Forelimb muscle (tissue), 1 donor: ENCODE measurements at regions not wholly inside any gene's neighbourhood (a gene's known extent, or its start where the extent isn't known, plus 50 kb on each side); places are given as distances from the start of the nearest gene placed in this dataset.
"Not testable (repeated sequence)": the region's sequence is repeated elsewhere in the genome, so short reads cannot be mapped to it uniquely, and the experiment has no call there.

Source experiments
- DNase-seq: peaks from one replicate; pipeline ENCODE4 v3.0.0-alpha.2; 2013; ENCODE audit warnings: low read depth

DNA sequence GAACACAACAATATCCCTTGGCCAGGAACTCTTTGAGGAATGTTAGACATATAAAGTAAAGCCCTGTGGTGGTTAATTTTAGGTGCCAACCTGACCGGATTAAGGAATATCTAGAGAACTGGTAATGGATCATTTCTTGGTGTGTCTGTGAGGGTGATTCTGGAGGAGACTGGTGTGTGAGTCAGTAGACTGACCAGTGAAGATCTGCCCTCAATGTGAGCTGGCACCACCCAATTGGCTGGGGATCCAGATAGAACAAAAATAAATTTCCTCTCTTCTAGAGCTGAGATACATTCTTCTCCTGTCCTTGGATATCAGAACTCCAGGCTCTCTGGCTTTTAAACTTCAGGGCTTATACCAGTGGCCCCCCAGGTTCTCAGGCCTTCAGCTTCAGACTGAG lies 56.2 kb upstream of the TNPO1 start:
- DNase-seq = no peak

DNA sequence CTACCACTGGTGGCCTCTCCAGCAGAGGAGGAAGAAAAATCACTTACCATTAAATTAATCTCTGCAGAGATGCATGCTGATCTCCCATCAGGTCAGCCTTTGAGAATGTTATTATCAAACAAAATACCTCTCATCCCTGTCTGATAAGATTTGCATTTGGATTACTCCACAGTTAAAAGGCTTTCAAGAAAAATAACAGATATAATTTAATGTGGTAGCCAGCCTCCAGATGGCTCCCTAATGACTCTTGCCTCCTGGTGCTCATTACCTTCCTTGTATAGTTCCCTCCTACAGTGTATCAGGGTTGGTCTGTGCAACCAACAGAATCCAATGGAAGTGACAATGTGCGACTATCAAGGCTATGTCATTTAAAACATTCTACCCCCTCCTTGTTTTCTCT lies 63.6 kb upstream of the TNPO1 start:
- DNase-seq = no peak

- no peak for DNase-seq
Observed at GRCh38 chr5:72749362-72749997, 67.0 kb upstream of the TNPO1 start.

DNA sequence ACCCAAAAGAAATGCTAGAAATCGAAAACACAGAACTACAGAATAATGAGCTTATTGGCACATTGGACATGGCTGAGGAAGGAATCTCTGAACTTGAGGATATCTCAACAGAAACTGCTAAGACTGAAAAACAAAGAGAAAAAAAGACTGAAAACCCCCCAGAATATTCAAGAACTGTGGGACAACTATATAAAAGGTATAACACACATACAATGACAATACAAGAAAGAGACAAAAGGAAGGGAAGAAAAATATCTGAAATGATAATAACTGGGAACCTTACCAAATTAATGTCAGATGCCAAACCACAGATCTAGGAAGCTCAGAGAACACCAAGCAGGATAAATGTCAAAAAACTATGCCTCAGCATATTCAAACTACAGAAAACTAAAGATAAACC lies 68.6 kb upstream of the TNPO1 start:
- no peak for DNase-seq

GRCh38 chr5:72746736-72747135 lies 69.7 kb upstream of the TNPO1 start:
- no peak for DNase-seq

DNA sequence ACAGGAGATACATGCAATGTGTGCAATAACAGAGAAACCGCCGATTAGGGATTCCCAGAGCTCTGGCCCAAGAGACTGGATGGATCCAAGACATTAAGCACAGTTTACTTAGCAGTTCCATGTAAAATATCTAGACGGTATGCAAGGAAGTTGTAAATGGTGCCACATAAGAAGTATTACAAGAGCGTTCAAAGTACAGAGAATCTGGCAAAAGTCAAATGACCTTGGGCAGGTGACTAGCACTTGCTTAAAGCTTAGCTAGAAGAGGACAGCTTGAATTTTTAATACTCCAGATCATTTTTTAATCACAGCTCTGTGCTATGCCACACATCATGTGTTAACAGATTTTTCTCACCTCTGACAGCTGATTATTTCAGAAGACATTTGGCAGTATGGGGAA lies 72.3 kb upstream of the TNPO1 start:
- DNase-seq = no peak

DNA sequence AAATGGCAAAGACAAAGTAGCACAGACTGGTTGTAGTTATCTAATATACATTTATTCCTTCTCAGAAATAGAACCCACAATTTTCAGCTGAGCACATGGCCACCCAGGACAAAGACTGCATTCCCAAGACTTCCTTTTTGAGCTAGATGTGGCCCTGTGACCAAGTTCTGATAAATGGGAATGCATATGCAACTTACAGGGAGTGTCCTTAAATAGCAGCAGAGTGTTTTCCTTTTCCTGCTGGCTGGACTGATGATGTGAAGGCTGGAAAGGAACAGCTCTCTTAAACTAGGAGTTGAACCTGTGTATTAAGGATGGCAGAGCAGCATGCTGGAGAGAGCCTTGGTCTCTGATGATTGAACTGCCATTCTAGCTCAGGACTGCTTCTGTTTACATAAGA lies 74.7 kb upstream of the TNPO1 start:
- no peak for DNase-seq

DNA sequence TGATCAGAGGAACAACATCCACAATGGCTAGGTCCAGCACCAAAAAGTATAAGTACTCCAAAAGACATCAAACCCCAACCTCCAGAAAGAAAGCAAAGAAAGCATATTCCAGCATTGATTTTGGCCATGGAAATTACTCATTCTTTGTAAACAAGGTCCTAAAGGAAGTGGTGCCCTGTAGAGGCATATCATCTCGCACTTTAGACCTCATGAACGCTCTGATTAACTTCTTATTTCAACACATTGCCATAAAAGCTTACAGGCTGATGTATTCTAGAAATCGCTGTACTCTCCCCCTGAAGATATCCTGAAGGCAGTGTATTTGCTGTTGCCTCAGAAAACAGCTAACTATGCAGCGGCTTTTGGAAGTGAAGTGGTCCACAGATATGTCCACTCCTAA lies 82.7 kb upstream of the TNPO1 start:
- no peak for DNase-seq

DNA sequence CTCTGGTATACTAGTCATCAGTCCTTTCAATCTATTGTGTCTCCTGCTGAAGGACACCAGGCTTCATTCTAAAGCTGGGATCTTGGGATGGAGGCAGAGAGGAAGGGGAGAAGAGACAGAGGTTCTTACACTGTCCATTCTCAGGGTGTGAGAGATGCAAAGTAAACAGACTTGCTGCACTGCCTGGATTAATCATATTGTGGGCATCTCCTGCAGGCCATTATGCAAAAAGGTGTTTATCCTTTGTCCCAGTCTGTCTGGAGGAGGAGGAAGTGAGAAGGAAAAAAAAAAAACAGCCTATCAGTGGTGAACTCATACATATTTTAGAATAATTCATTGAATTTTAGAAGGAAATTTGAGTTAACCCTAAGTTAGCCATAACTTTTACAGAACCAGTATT lies 92.9 kb upstream of the TNPO1 start:
- no peak for DNase-seq

DNA sequence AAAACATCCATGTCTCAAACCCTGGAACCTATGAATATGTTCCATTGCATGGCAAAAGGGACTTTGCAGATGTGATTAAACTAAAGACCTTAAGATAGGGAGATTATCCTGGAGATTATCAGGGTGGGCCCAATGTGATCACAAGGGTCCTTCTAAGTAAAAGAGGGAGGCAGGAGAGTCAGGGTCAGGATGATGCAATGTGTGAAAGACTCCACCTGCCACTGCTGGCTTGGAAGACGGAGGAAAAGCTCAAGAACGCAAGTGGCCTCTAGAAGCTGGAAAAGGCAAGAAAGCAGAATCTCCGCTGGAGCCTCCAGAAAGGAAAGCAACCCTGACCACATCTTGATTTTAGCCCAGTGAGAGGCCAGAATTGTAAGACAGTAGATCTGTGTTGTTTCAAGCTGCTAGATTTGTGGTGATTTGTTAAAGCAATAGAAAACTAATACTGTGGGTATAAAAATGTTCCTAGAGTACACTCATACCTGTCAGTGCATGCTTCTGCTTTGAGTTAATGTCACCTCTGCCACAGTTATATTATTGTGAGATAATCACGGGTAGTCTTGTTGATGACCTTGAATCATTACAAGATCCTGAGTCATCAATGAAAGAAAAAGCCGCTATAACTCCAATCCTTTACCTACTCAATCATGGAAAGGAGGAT lies 93.5 kb upstream of the TNPO1 start:
- no peak for DNase-seq

GRCh38 chr5:72721844-72722243 lies 94.6 kb upstream of the TNPO1 start:
- DNase-seq = no peak

DNA sequence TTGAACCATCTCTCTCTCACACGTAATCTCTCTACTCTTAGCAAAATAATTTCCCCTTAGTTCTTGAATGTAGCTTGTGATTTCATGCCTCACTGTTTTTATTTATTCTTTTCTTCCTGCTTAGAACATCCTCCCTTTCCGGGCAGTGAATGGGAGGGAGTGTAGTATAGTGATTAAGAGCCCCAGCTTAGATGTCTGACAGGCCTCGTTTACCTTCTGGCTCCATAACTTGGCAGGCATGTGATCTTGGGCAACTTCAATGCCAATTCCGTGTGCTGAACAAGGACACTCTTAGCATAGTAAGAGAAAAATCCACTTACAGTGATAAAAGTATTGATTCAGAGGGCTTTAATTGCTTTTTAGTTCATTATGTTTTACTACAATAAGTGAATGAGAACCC lies 96.3 kb upstream of the TNPO1 start:
- no peak for DNase-seq

DNA sequence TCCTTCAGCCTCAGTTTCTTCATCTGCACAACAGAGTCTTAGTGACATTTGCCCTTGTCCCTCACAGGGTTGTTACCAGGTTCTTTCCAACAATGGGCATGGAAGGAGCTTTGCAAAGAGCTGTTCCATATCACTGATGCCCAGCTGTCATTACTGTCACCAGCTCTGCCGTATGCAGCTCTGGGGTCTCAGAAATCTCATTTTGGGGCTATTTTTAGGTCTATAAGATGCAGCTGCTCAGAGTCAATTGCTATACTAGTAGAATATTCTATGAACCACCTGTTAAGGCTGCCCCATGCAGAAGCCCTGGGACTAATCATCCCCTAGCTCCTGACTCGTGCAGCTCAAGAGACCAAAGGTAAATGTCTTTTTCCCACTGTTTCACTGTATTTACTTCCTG lies 105.1 kb upstream of the TNPO1 start:
- DNase-seq = no peak

DNA sequence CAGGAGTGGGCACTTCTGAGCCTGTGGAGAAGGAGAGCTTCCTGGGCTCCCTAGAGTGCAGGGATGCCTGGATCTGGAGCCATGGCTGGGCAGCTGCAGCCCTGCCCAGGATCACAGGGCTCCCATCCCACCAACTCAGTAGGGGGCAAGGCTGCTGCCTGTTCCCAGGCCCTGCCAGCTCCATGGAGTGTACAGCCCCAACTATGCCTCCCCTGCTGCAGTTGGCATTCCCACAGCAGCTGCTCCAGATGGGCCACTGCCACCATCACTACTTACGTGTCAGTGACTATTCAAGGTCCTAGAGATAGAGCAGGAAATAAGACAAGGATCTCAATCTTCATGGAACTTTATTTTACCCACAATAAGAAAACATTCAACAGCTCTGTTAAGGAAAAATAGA lies 107.1 kb upstream of the TNPO1 start:
- DNase-seq = no peak

GRCh38 chr5:72705178-72705577 lies 111.3 kb upstream of the TNPO1 start:
- no peak for DNase-seq

DNA sequence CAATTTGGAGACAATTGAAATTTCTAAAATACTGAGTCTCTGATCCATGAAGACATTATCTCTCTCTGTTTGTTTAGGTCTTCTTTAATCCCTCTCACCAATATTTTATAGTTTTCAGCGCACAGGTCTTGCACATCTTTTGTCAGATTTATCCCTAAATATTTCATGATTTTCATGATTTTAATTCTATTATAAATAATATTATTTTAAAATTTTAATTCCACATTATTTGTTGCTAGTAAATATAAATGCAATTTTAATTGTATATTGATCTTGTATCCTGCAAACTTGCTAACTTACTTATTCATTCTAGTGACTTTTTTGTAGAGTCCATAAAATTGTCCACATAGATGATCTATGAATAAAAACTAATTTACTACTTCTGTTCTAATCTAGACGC lies 112.6 kb upstream of the TNPO1 start:
- no peak for DNase-seq

DNA sequence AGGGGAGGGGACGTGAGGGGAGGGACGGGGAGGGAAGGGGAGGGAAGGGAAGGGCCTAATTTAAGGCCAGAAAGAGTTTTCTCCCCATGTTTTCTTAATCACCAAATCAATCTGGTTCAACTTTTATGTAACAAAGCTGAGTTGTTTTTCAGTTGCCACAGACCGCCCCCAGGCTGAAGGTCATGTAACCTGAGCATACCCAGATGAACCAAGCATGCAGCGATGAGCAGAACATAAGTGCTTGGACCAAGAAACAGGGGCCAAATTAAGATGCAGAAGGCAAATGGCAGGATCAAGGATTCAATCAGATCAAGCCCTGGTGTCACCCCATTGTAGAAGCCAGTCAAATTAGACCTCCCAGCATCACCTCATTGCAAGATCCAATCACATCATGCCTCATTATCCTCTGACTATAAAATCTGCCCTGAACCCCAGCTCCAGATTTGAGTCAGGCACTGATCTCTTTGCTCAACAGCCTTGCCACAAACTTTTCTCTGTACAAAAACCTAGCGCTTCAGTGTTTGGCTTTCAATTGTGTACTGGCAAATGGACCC lies 113.5 kb upstream of the TNPO1 start:
- DNase-seq = no peak

GRCh38 chr5:72702105-72702504 lies 114.4 kb upstream of the TNPO1 start:
- DNase-seq = not testable (repeated sequence)

DNA sequence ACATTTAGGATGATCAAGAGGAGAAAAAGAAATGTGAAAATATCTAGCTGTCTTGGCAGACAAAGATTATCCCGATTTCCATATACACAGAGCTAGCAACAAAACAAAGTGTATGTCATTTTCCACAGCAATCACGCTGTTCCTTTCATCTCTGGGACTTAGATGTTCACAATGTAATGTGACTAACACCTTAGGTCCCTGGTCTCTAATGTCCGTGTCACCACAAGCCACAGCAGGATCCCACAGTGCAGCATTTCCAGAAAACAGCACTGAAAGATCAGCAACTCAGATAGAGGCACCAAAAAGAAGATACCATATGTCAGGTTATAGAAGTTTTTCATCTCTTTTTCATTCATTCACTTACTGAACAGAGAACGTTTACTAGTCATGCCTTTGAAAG lies 118.0 kb upstream of the TNPO1 start:
- DNase-seq = no peak

DNA sequence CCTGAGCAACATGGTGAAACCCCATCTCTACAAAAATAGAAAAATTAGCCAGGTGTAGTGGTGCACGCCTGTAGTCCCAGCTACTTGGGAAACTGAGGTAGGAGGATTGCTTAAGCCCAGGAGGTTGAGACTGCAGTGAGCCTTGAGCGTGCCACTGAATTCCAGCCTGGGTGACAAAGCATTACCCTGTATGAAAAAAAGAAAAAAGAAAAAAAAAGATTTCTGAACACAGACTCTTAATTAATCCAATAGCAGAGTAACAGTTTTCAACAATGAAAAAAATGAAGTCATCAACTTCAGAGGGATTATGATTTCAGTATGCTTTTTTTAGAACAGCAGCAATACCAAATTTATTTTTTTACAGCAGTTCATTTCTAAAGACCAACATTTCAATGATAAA lies 118.8 kb upstream of the TNPO1 start:
- DNase-seq = no peak

DNA sequence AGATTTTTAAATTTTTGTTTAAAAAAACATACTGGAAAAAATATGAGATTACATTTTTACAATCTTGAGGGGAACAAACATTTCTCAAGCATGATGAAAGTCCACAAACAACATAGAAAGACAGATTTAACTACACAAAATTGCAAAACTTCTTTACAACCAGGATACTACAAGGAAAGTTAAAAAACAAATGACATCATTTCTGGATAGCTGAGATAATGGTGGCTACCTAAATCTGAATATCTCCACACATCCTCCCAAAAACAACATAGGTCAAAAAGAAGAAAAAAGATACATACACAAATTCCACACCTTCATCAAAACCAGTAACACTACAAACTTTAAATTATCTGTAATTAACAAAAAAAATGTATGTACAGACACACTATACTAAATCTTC lies 120.8 kb upstream of the TNPO1 start:
- DNase-seq = no peak

- DNase-seq = no peak
Observed at GRCh38 chr5:72694856-72695255, 121.6 kb upstream of the TNPO1 start.

- DNase-seq = no peak
Observed at GRCh38 chr5:72693546-72694205, 122.8 kb upstream of the TNPO1 start.
